ENCODE measurements at regions not wholly inside any gene's neighbourhood (a gene's known extent, or its start where the extent isn't known, plus 50 kb on each side); places are given as distances from the start of the nearest gene placed in this dataset.

GRCh38 chr2:217285926-217286325 lies 426.1 kb upstream of the TNP1 start:
- TF ChIP-seq, protein P1, sequence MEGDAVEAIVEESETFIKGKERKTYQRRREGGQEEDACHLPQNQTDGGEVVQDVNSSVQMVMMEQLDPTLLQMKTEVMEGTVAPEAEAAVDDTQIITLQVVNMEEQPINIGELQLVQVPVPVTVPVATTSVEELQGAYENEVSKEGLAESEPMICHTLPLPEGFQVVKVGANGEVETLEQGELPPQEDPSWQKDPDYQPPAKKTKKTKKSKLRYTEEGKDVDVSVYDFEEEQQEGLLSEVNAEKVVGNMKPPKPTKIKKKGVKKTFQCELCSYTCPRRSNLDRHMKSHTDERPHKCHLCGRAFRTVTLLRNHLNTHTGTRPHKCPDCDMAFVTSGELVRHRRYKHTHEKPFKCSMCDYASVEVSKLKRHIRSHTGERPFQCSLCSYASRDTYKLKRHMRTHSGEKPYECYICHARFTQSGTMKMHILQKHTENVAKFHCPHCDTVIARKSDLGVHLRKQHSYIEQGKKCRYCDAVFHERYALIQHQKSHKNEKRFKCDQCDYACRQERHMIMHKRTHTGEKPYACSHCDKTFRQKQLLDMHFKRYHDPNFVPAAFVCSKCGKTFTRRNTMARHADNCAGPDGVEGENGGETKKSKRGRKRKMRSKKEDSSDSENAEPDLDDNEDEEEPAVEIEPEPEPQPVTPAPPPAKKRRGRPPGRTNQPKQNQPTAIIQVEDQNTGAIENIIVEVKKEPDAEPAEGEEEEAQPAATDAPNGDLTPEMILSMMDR (IDR thresholded peaks at IDR 0.05; ENCODE audit: low read depth, low read length, poor library complexity, severe bottlenecking) = no peak
- no peak for TF ChIP-seq EZH2phosphoT487 (IDR thresholded peaks at IDR 0.05; ENCODE audit: borderline replicate concordance, low read length)
- Histone ChIP-seq H3K27me3 (ENCODE audit: control insufficient read depth, low read length) (peaks cover 6% of the 10 kb centered on the region), H3K36me3 (ENCODE audit: control insufficient read depth, low read length) (no peaks in the 10 kb centered on the region), H3K9me2 (replicated peaks; ENCODE audit: control insufficient read depth, low read length) (no peaks in the 10 kb centered on the region), H3K4me2 (ENCODE audit: low read length) (no peak overlapping the region), H3K27ac (ENCODE audit: low read depth, low read length) (no peak overlapping the region), H3K9me3 (ENCODE audit: control insufficient read depth, insufficient read depth, low read length) (no peaks in the 10 kb centered on the region), H3K79me2 (ENCODE audit: control insufficient read depth, low read length) (no peaks in the 10 kb centered on the region), H3F3A (ENCODE audit: control insufficient read depth, insufficient read depth) (no peaks in the 10 kb centered on the region), H3K4me3 (ENCODE audit: low read length) (no peak overlapping the region), H3K4me1 (ENCODE audit: control insufficient read depth, low read length) (no peaks in the 10 kb centered on the region), H4K20me1 (ENCODE audit: control insufficient read depth, insufficient read depth, low read depth, low read length) (no peaks in the 10 kb centered on the region)

DNA sequence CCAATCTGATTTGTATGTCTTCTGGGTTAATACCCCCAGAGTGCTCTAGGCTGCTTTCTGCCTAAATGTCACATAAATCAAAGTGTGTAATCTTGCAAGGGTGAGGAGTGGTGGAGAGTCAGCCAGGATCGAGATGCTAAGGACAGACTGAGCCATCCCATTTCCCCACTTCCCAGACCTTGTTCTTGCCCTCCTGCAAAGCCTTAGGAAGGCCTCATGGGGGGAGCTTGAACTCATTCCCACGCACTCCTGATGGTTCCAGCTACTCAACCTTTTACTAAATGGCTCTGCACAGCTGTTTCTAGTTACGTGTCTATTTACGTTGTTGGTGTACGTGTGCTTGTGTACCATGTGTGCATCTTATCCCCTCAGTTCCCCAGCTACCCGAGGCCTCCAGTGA lies 423.6 kb upstream of the TNP1 start:
- no peaks in the 10 kb centered on the region for H4K20me1 ChIP-seq (ENCODE audit: control insufficient read depth, insufficient read depth, low read depth, low read length)
- no peaks in the 10 kb centered on the region for H3K9me2 ChIP-seq (replicated peaks; ENCODE audit: control insufficient read depth, low read length)
- no peaks in the 10 kb centered on the region for H3K79me2 ChIP-seq (ENCODE audit: control insufficient read depth, low read length)
- no peak overlapping the region for H3K4me2 ChIP-seq (ENCODE audit: low read length)
- no peaks in the 10 kb centered on the region for H3K9me3 ChIP-seq (ENCODE audit: control insufficient read depth, insufficient read depth, low read length)
- no peaks in the 10 kb centered on the region for H3F3A ChIP-seq (ENCODE audit: control insufficient read depth, insufficient read depth)
- no peak overlapping the region for H3K27ac ChIP-seq (ENCODE audit: low read depth, low read length)
- no peaks in the 10 kb centered on the region for H3K4me1 ChIP-seq (ENCODE audit: control insufficient read depth, low read length)
- no peaks in the 10 kb centered on the region for H3K36me3 ChIP-seq (ENCODE audit: control insufficient read depth, low read length)
- H3K27me3 ChIP-seq (ENCODE audit: control insufficient read depth, low read length) = peaks cover 7% of the 10 kb centered on the region
- TF ChIP-seq EZH2phosphoT487 (IDR thresholded peaks at IDR 0.05; ENCODE audit: borderline replicate concordance, low read length) = no peak
- TF ChIP-seq, protein P1 (IDR thresholded peaks at IDR 0.05; ENCODE audit: low read depth, low read length, poor library complexity, severe bottlenecking) = no peak
- H3K4me3 ChIP-seq (ENCODE audit: low read length) = no peak overlapping the region

- H3K4me3 ChIP-seq (ENCODE audit: low read length) = no peak overlapping the region
- H3K9me2 ChIP-seq (replicated peaks; ENCODE audit: control insufficient read depth, low read length) = no peaks in the 10 kb centered on the region
- no peak overlapping the region for H3K4me2 ChIP-seq (ENCODE audit: low read length)
- no peak for TF ChIP-seq EZH2phosphoT487 (IDR thresholded peaks at IDR 0.05; ENCODE audit: borderline replicate concordance, low read length)
- TF ChIP-seq, protein P1 (IDR thresholded peaks at IDR 0.05; ENCODE audit: low read depth, low read length, poor library complexity, severe bottlenecking) = no peak
- no peaks in the 10 kb centered on the region for H3K36me3 ChIP-seq (ENCODE audit: control insufficient read depth, low read length)
- H3K79me2 ChIP-seq (ENCODE audit: control insufficient read depth, low read length) = no peaks in the 10 kb centered on the region
- no peak overlapping the region for H3K27ac ChIP-seq (ENCODE audit: low read depth, low read length)
- H4K20me1 ChIP-seq (ENCODE audit: control insufficient read depth, insufficient read depth, low read depth, low read length) = no peaks in the 10 kb centered on the region
- H3K4me1 ChIP-seq (ENCODE audit: control insufficient read depth, low read length) = no peaks in the 10 kb centered on the region
- H3F3A ChIP-seq (ENCODE audit: control insufficient read depth, insufficient read depth) = no peaks in the 10 kb centered on the region
- H3K27me3 ChIP-seq (ENCODE audit: control insufficient read depth, low read length) = peaks cover 7% of the 10 kb centered on the region
- no peaks in the 10 kb centered on the region for H3K9me3 ChIP-seq (ENCODE audit: control insufficient read depth, insufficient read depth, low read length)
Measured at GRCh38 chr2:217282531-217282930, 422.7 kb upstream of the TNP1 start.

- H3K4me1 ChIP-seq (ENCODE audit: control insufficient read depth, low read length) = no peaks in the 10 kb centered on the region
- no peaks in the 10 kb centered on the region for H4K20me1 ChIP-seq (ENCODE audit: control insufficient read depth, insufficient read depth, low read depth, low read length)
- no peak overlapping the region for H3K27ac ChIP-seq (ENCODE audit: low read depth, low read length)
- TF ChIP-seq, protein P1 (IDR thresholded peaks at IDR 0.05; ENCODE audit: low read depth, low read length, poor library complexity, severe bottlenecking) = no peak
- no peak for TF ChIP-seq EZH2phosphoT487 (IDR thresholded peaks at IDR 0.05; ENCODE audit: borderline replicate concordance, low read length)
- no peaks in the 10 kb centered on the region for H3K79me2 ChIP-seq (ENCODE audit: control insufficient read depth, low read length)
- H3K27me3 ChIP-seq (ENCODE audit: control insufficient read depth, low read length) = peaks cover 7% of the 10 kb centered on the region
- no peaks in the 10 kb centered on the region for H3K36me3 ChIP-seq (ENCODE audit: control insufficient read depth, low read length)
- no peaks in the 10 kb centered on the region for H3K9me3 ChIP-seq (ENCODE audit: control insufficient read depth, insufficient read depth, low read length)
- no peak overlapping the region for H3K4me3 ChIP-seq (ENCODE audit: low read length)
- H3F3A ChIP-seq (ENCODE audit: control insufficient read depth, insufficient read depth) = no peaks in the 10 kb centered on the region
- no peaks in the 10 kb centered on the region for H3K9me2 ChIP-seq (replicated peaks; ENCODE audit: control insufficient read depth, low read length)
- no peak overlapping the region for H3K4me2 ChIP-seq (ENCODE audit: low read length)
Measured at GRCh38 chr2:217279556-217279955, 419.7 kb upstream of the TNP1 start.

Data from DOHH2 (cell line).